ENCODE measurements at regions not wholly inside any gene's neighbourhood (a gene's known extent, or its start where the extent isn't known, plus 50 kb on each side); places are given as distances from the start of the nearest gene placed in this dataset.

DNA sequence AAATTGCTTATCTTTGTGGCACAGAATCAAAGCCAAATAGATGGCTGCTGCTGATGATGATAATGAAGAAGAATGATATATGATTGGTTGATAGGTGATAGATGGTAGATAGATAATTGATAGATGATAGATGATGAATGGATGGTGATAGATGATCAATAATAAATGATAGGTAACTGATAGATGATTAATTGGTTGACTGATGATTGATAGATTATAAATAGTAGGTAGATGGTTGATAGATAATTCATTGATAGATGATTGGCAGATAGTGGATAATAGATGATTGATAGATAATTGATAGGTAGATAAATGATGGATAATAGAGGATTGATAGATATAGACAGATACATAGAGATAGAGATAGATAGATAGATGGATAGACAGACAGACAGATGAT lies 430.2 kb downstream of the EIPR1 start:
- Histone ChIP-seq H3K4me3 (ENCODE audit: insufficient read depth, low read depth, low read length) (no peak overlapping the region), H3K4me1 (ENCODE audit: control insufficient read depth, insufficient read depth, low read length) (no peaks in the 10 kb centered on the region), H2BK5ac (ENCODE audit: low read depth, low read length, poor library complexity, severe bottlenecking) (no peak overlapping the region), H2BK20ac (ENCODE audit: low read depth, low read length) (no peak overlapping the region), H3K9me1 (ENCODE audit: insufficient read depth, low read length) (no peaks in the 10 kb centered on the region), H4K91ac (ENCODE audit: insufficient read depth, low read depth, low read length) (no peak overlapping the region), H2AK9ac (replicated peaks; ENCODE audit: low read depth, low read length, poor library complexity) (no peak overlapping the region), H4K5ac (ENCODE audit: low read depth, low read length) (no peak overlapping the region), H3K9ac (ENCODE audit: low read depth, low read length) (no peak overlapping the region), H2BK15ac (ENCODE audit: low read depth, low read length) (no peak overlapping the region), H2AK5ac (ENCODE audit: low read depth, low read length) (no peak overlapping the region), H4K8ac (ENCODE audit: low read depth in 2 of 2, low read length in 2 of 2) (no peak overlapping the region), H2BK120ac (ENCODE audit: low read depth, low read length) (no peak overlapping the region), H3K18ac (ENCODE audit: low read depth, low read length) (no peak overlapping the region), H3K14ac (replicated peaks; ENCODE audit: low read depth, low read length) (no peak overlapping the region), H3K56ac (ENCODE audit: extremely low read depth, insufficient read depth, low read length) (no peak overlapping the region), H3K4ac (ENCODE audit: low read depth, low read length) (no peak overlapping the region), H3K36me3 (ENCODE audit: control insufficient read depth, insufficient read depth, low read length) (no peaks in the 10 kb centered on the region), H3K9me3 (ENCODE audit: control insufficient read depth, insufficient read depth, low read length) (peaks cover 42% of the 10 kb centered on the region), H3K4me2 (ENCODE audit: low read depth, low read length) (no peak overlapping the region), H3K27me3 (ENCODE audit: control insufficient read depth, insufficient read depth, low read length) (no peaks in the 10 kb centered on the region), H2AFZ (replicated peaks; ENCODE audit: low read length, poor library complexity) (no peak overlapping the region), H4K20me1 (ENCODE audit: insufficient read depth, low read length) (no peaks in the 10 kb centered on the region), H3K79me1 (ENCODE audit: low read depth in 1 of 2, low read length in 2 of 2) (no peaks in the 10 kb centered on the region), H3K23ac (ENCODE audit: low read depth, low read length) (no peak overlapping the region), H3K27ac (ENCODE audit: insufficient read depth, low read length) (no peak overlapping the region)
- dilution Hi-C loops (cut with HindIII; ENCODE audit: low sequenced_read_pairs, unreplicated experiment): no loop called here
- ChIA-PET POLR2A (ENCODE audit: unreplicated experiment) (no interaction called here), CTCF (no interaction called here)
- TF ChIP-seq POLR2A (IDR thresholded peaks at IDR 0.05; ENCODE audit: low read depth, low read length): no peak
- no peak for TF ChIP-seq MAZ (IDR thresholded peaks at IDR 0.05; ENCODE audit: borderline replicate concordance, low read depth, low read length)
- no peak for TF ChIP-seq CEBPB (IDR thresholded peaks at IDR 0.05; ENCODE audit: low read depth, low read length)
- TF ChIP-seq NFE2L2 (IDR thresholded peaks at IDR 0.05; ENCODE audit: low read depth, low read length): no peak
- TF ChIP-seq RCOR1 (IDR thresholded peaks at IDR 0.05; ENCODE audit: insufficient replicate concordance, low read length): no peak
- no peak for TF ChIP-seq CHD1 (IDR thresholded peaks at IDR 0.05; ENCODE audit: low read depth, low read length)
- TF ChIP-seq RAD21 (IDR thresholded peaks at IDR 0.05; ENCODE audit: low read length): no peak
- no peak for TF ChIP-seq MXI1 (IDR thresholded peaks at IDR 0.05; ENCODE audit: borderline replicate concordance, low read depth, low read length)
- TF ChIP-seq BHLHE40 (IDR thresholded peaks at IDR 0.05; ENCODE audit: low read depth, low read length): no peak
- no peak for TF ChIP-seq RFX5 (IDR thresholded peaks at IDR 0.05; ENCODE audit: low read depth, low read length)
- TF ChIP-seq FOS (IDR thresholded peaks at IDR 0.05; ENCODE audit: low read depth, low read length): no peak
- no TSS peak for BruUV-seq (replicated peaks)
- intact Hi-C loops (cut with micrococcal nuclease): no loop called here
- ATAC-seq (ENCODE audit: low read depth) (no peak), DNase-seq (no peak)
- in situ Hi-C loops (cut with MboI; ENCODE audit: low sequenced_read_pairs): no loop called here
